GM19328 (cell line): ENCODE measurements at regions not wholly inside any gene's neighbourhood (a gene's known extent, or its start where the extent isn't known, plus 50 kb on each side); places are given as distances from the start of the nearest gene placed in this dataset.

Experiments
- ATAC-seq: cut with Tn5 transposase; IDR thresholded peaks from one replicate; pipeline ENCODE4 v1.9.1; 2021; ENCODE audit warnings: mild to moderate bottlenecking, moderate library complexity; ENCODE audit not compliant: unreplicated experiment

DNA sequence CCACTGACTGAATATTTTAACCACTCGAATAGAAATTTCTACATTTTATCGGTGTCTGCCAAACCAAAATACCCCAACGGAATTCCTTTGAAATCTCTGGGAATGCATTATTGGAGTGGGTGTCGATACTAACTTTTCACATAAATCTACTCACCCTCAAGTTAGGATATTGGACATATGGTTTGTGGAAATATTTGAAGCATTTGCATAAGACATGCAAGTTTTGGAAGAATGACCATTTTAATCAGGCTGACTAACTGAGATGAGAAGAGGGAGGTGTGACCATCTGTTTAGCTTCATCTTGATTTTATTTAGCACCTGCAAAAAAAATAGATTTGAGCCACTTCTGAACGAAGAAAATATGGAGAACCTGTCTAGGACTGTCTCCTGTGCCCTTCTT lies 61.2 kb downstream of the KLF6 start:
- ATAC-seq: no peak

DNA sequence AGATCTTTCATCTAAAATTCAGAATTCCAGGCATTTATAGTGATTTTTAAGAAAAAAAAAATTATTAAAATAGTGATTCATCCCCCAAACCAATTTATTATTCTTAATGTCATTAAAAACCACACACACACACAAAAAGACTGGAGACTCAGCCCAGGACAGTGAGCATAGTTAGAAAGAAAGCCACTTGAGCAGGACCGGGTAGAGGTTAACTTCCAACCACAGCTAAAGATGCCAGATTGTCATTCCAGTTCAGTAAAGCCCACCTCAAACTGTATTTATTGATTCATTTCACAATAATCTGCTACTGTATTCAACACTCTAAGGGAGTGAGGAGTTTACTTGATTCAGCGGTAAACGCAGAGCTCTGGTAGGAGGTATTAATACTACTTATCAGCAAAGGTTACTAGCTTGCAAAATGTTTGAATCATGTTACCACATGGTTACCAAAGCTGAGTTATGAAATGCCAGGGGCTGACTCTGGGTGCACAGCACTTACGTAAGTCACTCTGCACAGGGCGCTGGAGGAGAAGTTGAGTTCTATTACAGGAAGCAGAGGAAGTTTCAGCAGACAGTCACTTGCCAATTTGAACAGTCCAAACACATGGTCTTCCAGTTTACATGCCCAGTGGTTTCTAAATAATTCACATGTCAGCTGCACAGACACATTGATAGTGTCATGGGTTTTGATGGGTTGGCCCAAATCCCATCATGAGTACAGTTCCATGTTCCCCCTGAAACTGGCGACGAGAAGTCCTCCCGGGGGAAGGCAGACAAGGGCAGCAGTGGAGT lies 64.6 kb downstream of the KLF6 start:
- no peak for ATAC-seq

DNA sequence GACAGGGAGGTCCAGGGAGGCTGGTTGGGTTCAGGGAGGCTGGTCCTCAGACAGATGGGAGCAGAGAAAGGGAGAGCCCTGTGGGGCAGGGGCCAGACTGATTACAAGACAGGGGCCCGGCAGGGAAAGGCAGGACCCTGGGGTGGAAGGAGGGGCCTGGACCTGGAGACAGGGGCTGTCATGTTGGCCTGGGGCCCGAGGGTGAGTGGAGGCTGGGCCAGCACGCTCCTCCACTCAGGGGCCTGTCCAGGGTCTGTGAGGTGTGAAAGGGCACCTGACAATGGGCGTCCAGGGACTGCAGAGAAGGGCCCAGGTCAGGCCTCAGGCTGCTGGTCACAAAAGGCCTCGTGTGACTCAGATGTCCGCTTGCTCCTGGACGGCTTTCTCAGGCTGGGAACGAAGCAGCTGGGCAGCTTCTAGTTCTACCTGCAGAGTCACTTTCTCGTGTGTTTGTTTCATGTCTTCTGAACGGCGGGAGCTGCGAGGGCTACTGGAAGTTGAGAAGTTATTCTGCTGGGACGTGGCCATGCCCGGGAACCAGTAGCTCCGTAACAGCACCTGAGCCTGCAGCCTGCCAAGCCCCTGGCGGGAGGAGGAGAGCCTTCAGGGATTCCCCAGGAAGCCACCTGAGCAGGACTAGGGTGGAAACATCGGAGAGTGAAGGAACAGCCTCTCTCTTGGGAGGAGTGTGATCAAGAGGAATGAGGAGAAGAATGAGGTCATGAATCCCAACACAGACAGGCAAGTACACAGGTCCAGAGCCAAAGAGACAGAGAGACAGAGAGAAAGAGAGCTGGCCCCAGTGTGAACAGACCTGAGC lies 65.8 kb downstream of the KLF6 start:
- no peak for ATAC-seq

DNA sequence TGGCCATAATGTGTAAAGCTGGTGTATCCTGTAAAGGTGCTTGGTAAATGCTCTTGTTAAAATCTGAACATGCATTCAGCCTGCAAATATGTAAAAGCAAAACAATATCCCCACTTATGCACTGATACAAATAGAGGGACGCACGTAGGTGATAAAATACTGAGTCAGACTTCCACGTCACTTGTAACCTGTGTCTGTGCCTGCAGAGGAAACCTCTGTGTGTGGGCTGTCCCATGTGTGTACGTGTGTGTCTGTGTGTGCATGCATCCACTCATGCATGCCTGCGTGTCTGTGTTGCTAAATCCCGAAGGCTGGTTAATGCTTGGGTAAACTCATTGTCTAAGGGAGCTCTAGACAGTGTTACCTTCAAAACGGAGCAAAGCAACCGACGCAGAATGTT lies 68.9 kb downstream of the KLF6 start:
- no peak for ATAC-seq

DNA sequence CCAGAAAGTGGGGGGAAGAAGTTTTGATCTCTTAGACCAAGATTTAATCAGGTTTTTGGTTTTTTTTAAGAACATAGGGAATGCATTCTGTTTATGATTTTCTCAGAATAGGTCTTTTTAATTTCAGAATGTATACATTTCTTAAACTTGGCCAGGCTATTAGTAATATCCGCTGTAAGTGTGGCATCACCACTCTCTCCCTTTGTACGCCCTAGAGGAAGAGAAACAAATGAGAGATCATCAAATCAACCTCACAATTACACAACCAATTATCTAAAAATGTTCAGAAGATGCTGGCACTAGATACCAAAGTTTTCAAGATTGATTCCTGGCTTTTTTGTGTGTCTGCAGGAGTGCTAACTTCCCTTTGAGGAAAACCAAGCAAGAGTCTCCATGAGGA lies 70.0 kb downstream of the KLF6 start:
- ATAC-seq: no peak

DNA sequence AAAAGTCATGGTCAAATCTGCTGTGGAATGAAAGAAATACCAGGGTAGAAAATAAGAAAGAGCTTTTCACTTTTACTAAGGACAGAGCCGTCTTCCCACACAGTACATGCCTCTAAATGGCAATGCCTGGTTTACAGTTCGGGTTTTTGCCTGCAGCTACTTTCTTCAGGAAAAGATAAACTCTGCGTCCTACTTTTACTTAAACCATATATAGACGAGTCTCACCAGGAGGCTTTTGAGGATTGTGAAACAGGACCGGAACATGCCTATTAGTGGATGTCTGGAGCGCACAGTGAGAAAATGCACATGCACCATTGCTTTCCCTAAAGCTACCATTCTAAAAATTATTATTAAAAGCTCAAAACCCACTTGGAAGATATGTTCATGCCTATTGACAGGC lies 70.5 kb downstream of the KLF6 start:
- no peak for ATAC-seq

DNA sequence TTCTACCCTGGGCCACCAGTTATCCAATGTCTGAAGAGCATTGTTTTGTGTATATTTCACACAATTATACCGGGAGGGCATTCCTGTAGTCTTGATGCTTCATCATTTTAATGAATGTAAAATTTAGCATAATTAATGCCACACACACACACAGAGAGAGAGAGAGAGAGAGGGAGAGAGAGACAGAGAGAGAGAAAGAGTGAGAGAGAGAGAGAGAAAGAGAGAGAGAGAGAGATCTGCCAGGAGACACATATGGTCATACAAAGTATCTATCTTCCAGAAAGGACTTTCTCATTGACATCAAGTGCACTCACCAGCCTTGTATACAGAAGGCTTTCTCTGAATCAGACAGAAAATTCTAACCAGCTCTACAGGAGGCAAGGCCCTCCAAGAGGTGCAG lies 72.3 kb downstream of the KLF6 start:
- no peak for ATAC-seq

DNA sequence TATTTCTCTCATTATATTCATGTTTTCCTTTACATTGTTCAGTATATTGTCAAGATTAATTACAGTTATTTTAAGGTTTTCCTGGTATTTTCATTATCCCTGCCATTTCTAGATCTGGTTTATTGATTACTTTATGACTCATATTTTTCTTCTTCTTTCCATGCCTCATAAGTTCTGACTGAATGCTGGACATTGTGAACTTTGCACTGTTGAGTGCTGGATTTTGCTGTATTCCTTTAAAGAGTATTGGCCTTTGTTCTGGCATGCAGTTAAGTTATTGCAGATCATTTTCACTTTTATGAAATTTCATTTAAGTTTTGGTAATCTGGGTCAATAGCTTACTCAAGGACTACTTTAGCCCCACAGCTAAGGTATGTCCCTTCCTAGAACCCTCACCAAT lies 73.1 kb downstream of the KLF6 start:
- ATAC-seq: no peak

DNA sequence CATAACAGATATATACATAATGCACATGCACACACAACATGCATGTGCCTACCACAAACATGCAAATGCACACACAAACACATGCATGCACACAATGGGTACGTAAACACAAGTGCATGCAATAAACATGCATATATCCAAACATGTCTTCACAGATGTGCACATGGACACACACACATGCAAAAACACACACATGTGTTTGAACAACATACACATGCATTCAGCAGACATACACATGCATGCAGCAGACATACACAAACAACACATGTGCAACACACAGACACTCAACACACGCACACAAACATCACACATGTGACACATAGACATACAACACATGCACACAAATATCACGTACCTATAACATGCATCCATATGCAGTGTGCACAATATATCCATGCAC lies 74.2 kb downstream of the KLF6 start:
- no peak for ATAC-seq

DNA sequence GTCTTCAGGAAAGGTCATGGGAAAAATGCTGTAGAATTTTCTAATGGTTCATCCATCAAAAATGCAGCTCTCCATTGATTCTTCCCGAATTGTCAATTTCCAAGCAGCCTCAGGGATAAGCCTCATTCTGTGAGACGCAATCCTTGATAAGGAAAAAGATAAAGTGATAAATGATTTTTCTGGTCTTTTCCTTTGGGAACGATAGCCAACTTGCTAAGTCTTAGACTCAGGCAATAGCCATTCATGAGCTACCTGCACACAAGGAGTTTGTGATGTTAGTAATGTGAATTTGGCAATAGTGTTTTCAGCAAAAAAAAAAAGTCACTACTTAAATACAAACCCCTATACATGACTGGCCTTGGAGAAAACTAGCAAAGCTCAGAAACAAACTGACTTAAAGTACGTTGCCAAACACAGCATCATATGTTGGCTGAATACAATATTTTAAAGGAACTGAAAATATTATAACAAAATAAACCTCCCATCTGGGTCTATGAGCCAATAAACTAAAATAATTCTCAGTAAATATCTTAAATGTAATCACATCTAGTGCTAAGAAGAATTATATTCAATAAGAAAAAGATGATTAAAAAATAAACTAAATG lies 75.5 kb downstream of the KLF6 start:
- no peak for ATAC-seq

DNA sequence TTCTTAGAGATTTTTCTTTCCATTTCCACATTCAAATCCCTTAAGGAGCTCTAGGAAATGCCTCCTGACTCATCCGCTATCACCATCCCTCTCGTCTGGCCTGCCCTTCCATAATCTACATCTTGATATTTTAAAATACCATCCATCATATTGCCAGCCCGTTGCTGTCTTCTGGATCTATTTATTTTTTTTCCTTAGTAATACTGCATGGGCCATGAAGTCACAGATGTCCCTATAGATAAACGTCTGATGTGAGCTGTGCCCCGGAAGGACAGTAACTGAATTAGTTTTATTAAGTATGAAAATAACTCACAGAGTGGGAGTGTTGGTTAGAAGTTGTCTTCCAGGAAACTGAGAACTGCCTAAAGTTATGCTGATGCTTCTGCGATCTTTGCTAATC lies 76.2 kb downstream of the KLF6 start:
- ATAC-seq: no peak

DNA sequence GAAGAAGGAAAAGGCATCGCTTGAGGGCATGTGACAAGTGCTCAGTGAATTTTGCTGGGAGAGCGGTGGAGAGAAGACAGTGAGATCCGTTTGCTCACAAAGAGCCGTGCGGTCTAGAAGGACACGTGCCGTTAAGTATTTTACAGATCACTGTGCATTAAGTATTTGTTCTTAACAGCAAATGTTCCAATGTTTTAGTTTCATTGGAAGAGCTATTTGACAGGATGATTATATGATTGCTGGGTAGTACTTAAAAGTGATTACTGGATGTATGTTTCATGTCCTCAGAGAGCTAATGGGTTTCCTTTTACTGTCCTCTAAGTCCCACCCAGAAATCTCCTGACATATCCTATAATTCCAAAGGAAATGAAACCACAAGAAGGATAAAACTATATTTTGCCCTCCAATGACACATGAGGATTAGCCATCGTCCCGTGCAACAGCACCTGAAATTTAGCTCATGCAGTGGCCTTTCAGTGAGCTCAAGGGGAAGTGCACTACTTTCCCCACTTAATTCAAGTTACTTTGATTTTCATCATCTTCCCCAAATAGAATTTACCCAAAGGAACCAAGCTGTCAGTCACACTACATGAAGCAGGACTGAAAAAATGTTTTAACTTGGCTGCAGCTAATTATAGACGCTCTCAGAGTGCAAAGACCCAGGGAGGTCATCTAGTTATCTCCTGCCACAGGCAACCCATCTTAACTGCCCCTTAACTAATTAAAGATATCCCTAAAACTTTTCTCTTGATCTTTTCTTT lies 80.3 kb downstream of the KLF6 start:
- no peak for ATAC-seq

DNA sequence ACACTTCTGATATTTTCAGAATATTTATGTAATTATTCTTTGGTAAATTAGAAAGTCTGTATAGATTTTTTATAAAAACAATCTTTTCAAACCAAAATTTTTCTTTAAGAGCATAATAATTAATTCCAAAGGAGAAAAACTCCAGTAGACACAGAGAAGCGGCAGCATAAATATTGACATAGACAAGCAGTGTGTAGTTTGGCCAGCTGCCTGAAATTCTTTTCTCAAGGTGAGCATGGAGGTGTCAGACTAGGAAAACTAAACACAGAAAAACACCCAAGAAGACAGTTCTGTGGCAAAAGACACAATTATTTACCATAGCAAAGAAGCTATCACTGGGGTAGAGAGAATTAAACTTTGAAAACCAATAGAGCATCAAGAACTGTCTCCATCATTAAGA lies 82.4 kb downstream of the KLF6 start:
- ATAC-seq: no peak

DNA sequence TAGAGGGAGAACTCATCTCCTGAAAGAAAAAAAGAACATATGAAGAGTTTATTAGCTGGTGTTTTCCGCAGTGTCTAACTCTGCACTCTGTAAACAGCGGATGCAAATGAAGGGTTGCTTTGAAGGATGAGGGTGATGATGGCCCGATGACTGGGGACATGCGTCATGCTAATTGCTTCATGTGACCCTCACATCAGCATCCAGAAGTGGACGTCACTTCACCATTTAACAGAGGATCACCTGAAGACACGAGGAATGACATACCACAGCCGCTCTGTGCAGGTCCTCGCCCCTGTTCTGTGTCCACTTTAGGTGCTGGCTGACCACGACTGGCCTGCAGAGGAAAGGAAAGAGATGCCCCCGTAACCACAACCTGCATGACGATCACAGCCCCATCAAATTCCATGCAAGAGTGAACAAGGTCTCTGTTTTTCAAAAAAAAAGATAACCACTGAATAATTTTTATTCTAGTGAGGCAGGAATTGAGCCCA lies 82.9 kb downstream of the KLF6 start:
- ATAC-seq: no peak

DNA sequence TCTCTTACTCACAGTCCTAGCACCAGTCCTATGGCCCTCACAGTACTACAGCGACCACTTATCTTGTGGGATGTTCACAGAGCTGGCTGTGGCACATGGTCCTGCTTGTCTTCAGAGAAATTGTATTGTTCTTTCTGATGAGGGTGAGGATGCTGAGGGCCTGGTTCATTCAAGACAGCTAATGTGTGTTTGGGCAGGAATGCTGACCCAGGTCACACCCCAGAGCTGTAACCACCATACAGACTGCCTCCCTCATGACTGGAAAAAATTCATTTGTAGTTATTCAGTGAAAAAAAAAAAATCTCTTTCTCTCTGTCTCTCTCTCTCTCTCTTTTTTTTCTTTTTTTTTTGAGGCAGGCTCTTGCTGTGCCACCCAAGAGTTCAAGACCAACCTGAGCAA lies 83.5 kb downstream of the KLF6 start:
- no peak for ATAC-seq

DNA sequence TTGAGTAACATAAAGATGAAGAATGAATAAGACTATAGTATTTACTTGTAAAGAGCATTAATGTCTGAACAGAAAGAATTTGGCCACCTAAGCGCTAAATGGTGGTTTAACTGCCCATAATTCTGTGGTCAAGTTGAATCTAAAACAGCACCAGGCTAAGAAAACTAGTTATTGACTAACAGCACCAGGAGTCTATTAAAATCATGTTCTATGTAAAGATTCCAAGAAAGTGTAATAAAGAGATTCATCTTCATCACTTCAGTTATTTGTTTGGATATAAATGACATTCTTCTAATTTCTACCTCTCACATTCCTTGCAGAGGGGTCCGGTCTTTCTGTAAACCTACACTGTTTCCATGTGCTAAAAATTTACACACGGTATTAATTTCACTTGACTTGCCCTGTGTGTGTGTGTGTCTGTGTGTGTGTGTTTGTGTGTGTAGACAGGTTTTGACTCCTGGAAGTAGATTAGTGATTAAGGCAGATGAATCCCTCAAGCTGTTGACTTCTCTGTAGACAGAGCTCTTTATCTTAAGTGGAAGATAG lies 84.4 kb downstream of the KLF6 start:
- ATAC-seq: no peak

DNA sequence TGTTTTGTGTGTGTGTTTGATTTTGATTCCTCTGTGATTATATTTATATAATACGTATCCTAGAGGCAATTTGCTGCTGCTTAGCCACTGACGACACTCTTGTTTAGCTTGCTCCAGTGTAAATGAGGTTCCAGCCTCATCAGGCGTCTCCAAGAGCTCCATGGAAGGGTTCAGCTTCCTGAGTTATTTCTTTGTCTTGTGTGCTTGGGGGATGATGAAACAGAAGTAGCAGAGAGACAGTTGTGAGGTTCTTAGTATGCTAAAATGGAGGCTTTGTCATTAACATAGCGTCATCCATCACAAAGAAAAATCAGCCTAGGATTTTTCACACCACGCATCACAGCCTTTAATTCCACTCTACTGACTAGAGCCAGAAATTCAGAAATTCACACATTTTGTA lies 85.1 kb downstream of the KLF6 start:
- ATAC-seq: no peak

DNA sequence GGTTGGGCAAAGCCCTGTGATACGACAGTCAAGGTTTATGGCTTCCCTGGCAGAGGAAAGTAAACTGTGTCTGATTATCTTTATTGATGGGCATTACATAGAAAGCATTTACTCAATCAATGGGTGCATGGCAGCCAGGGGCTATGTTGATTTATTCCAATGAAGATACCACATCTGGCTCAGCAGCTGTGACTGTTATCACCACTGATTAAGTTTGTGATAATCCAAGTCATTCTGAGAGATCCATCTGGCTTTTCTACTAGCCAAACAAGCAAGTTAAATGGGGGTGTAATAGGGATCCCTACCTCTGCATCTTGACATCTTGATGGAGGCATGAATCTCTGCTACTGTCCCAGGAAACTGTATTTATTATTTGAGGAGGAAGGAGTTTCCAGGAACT lies 86.7 kb downstream of the KLF6 start:
- no peak for ATAC-seq

DNA sequence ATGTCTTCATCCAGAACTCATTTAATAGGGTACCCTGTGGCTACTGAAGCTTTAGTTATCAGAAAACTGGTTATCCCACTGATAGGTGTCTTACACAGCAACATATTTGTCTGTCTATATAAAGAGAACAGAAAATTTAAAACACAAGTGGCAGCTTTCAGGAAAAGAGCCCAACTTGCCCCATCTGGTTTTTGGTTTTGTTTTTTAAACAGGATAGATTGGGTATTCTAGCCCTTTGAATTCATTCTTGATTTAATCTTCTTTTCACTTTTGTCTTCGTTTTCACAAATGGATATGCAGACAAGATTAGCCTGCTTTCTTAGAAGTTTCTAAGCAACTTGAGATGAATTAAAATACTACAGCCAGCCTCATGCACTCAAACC lies 91.3 kb downstream of the KLF6 start:
- ATAC-seq: no peak

DNA sequence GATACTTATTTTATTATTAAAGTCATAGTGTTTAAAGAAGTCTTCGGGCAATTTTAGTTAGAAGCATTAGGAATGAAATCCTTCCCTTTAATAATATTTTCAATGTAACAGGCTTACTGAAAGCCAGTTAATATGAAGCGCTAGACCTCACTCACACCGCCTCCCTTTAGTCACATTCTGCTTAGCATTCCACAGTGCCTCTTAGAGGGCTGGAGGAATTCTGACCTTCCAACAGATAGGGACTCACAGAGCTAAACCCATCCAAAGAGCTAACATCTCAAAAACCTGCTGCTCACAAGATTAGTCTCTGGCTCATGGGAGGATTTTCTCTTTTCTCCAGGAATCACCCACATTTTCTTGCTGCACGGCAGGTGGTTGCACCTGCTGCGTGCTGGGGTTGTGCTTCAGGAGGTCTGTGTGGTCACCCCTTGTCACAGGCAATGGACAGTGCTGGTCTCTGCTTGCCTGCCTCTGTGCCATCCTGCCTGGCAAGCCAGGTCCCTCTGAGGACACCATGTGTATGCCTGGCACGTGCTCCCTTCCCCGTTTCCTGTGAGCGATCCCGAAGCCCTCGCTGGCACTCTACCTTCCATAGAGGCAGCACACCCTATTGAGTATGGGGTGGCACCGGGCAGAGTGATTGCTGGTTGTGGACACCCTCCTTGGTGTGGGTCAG lies 91.8 kb downstream of the KLF6 start:
- ATAC-seq: no peak
